Endodermal cell (in vitro differentiated cells): ENCODE measurements at regions not wholly inside any gene's neighbourhood (a gene's known extent, or its start where the extent isn't known, plus 50 kb on each side); places are given as distances from the start of the nearest gene placed in this dataset.
"Not testable (repeated sequence)": the region's sequence is repeated elsewhere in the genome, so short reads cannot be mapped to it uniquely, and the experiment has no call there.

Experiments used
- DNase-seq: peaks from one replicate; pipeline ENCODE4 v3.0.0-alpha.2; 2017
- H3K27ac ChIP-seq: 2 replicates; pipeline ENCODE4 v1.5.1; 2013; ENCODE audit warnings: mild to moderate bottlenecking, low read depth, low read length, moderate library complexity
- H3K27me3 ChIP-seq: 2 replicates; pipeline ENCODE4 v1.6.1; 2013; ENCODE audit warnings: mild to moderate bottlenecking, low read length, moderate library complexity; ENCODE audit not compliant: insufficient read depth, control insufficient read depth, poor library complexity, severe bottlenecking
- H3K36me3 ChIP-seq: 2 replicates; pipeline ENCODE4 v1.7.0; 2013; ENCODE audit warnings: mild to moderate bottlenecking, low read length, moderate library complexity; ENCODE audit not compliant: control insufficient read depth, insufficient read depth
- H3K4me1 ChIP-seq: one replicate; pipeline ENCODE4 v1.7.0; 2013; ENCODE audit warnings: low read length; ENCODE audit not compliant: control insufficient read depth, insufficient read depth
- H3K4me3 ChIP-seq: 2 replicates; pipeline ENCODE4 v1.5.1; 2013; ENCODE audit warnings: mild to moderate bottlenecking, low read length, moderate library complexity
- H3K9ac ChIP-seq: 2 replicates; pipeline ENCODE4 v1.6.1; 2013; ENCODE audit warnings: mild to moderate bottlenecking, low read length, moderate library complexity; ENCODE audit not compliant: poor library complexity, severe bottlenecking; ENCODE audit errors: extremely low read depth
- H3K9me3 ChIP-seq: 2 replicates; pipeline ENCODE4 v1.6.1; 2013; ENCODE audit warnings: mild to moderate bottlenecking, low read length, moderate library complexity; ENCODE audit not compliant: control insufficient read depth
- H3K27ac Mint-ChIP-seq: 2 replicates; pipeline ENCODE4 v1.8.0; 2020; ENCODE audit warnings: mixed read lengths
- H3K27me3 Mint-ChIP-seq: 2 replicates; pipeline ENCODE4 v1.8.0; 2021; ENCODE audit warnings: mild to moderate bottlenecking, mixed read lengths; ENCODE audit not compliant: insufficient read depth
- H3K36me3 Mint-ChIP-seq: 2 replicates; pipeline ENCODE4 v1.8.0; 2020; ENCODE audit warnings: low read depth, mixed read lengths
- H3K4me1 Mint-ChIP-seq: 2 replicates; pipeline ENCODE4 v1.8.0; 2020; ENCODE audit warnings: mixed read lengths
- H3K4me3 Mint-ChIP-seq: 2 replicates; pipeline ENCODE4 v1.8.0; 2020; ENCODE audit warnings: mild to moderate bottlenecking, moderate library complexity, mixed read lengths
- H3K9me3 Mint-ChIP-seq: 2 replicates; pipeline ENCODE4 v1.8.0; 2020; ENCODE audit warnings: mild to moderate bottlenecking, mixed read lengths
- CTCF ChIP-seq: fragments of 200-600 bp; sonication (generic); conservative IDR thresholded peaks from 2 replicates; pipeline ENCODE4 v1.5.0; 2021; ENCODE audit warnings: antibody characterized with exemption, mild to moderate bottlenecking
- WGBS, 2 experiments: methylation state at CpG; one replicate each; pipeline versions ENCODE4 v1.1.5 to v1.1.7; 2013; ENCODE audit warnings: missing lambda C conversion rate in 2 of 2, mixed read lengths in 1 of 2; ENCODE audit not compliant: insufficient coverage in 1 of 2, insufficient read length in 1 of 2; 5-methylcytosine and 5-hydroxymethylcytosine counted together

- H3K27me3 ChIP-seq = peaks cover 53% of the 10 kb centered on the region
- H3K27ac ChIP-seq = no peak overlapping the region
- Mint-ChIP-seq H3K27me3 (peaks cover 61% of the 10 kb centered on the region), H3K27ac (no peak overlapping the region), H3K9me3 (no peaks in the 10 kb centered on the region), H3K36me3 (no peaks in the 10 kb centered on the region), H3K4me3 (peak overlapping the region; percentile 66), H3K4me1 (peaks cover 14% of the 10 kb centered on the region)
- no peak for TF ChIP-seq CTCF
- WGBS, 2 experiments = 78 to 81% methylated on average over 5 to 8 of the region's 8 CpGs
- DNase-seq = no peak
- H3K4me1 ChIP-seq = peaks cover 3% of the 10 kb centered on the region
- peak overlapping the region; percentile 72 for H3K4me3 ChIP-seq
- H3K9me3 ChIP-seq = no peaks in the 10 kb centered on the region
- no peaks in the 10 kb centered on the region for H3K36me3 ChIP-seq
- H3K9ac ChIP-seq = no peak overlapping the region
Measured at GRCh38 chr1:148352470-148353053, 130.5 kb downstream of the PPIAL4G start.

- Mint-ChIP-seq H3K27me3 (peaks cover 30% of the 10 kb centered on the region), H3K4me1 (peaks cover 16% of the 10 kb centered on the region), H3K27ac (no peak overlapping the region), H3K9me3 (no peaks in the 10 kb centered on the region), H3K4me3 (no peak overlapping the region), H3K36me3 (no peaks in the 10 kb centered on the region)
- H3K9me3 ChIP-seq = no peaks in the 10 kb centered on the region
- H3K27ac ChIP-seq = no peak overlapping the region
- H3K9ac ChIP-seq = no peak overlapping the region
- no peak for TF ChIP-seq CTCF
- no peak for DNase-seq
- H3K4me3 ChIP-seq = no peak overlapping the region
- H3K27me3 ChIP-seq = peaks cover 22% of the 10 kb centered on the region
- peaks cover 3% of the 10 kb centered on the region for H3K4me1 ChIP-seq
- H3K36me3 ChIP-seq = no peaks in the 10 kb centered on the region
Measured at GRCh38 chr1:148347781-148348180, 135.3 kb downstream of the PPIAL4G start.

GRCh38 chr1:148345659-148346151 lies 137.4 kb downstream of the PPIAL4G start:
- 0% methylated on average over 2 to 3 of the region's 3 CpGs for WGBS, 2 experiments
- peaks cover 14% of the 10 kb centered on the region for H3K27me3 ChIP-seq
- H3K27ac ChIP-seq, H3K4me1 ChIP-seq, H3K9me3 Mint-ChIP-seq, H3K36me3 ChIP-seq, H3K36me3 Mint-ChIP-seq, H3K9me3 ChIP-seq, H3K4me3 Mint-ChIP-seq, H3K4me3 ChIP-seq, H3K9ac ChIP-seq: not testable (repeated sequence)
- H3K27ac Mint-ChIP-seq = peak overlapping the region; percentile 80
- peaks cover 15% of the 10 kb centered on the region for H3K4me1 Mint-ChIP-seq
- DNase-seq = peak; percentile 65
- peaks cover 14% of the 10 kb centered on the region for H3K27me3 Mint-ChIP-seq
- peak; percentile 78 for TF ChIP-seq CTCF

GRCh38 chr1:148344651-148345050 lies 138.5 kb downstream of the PPIAL4G start:
- H3K4me3 Mint-ChIP-seq, H3K4me3 ChIP-seq, H3K9me3 Mint-ChIP-seq, DNase-seq, H3K36me3 Mint-ChIP-seq, H3K27me3 ChIP-seq, H3K9me3 ChIP-seq, H3K27ac ChIP-seq, H3K4me1 ChIP-seq, H3K36me3 ChIP-seq, H3K27me3 Mint-ChIP-seq, H3K9ac ChIP-seq, H3K27ac Mint-ChIP-seq: not testable (repeated sequence)
- 92% methylated on average over 2 of the region's 2 CpGs for WGBS, 2 experiments
- H3K4me1 Mint-ChIP-seq = peaks cover 15% of the 10 kb centered on the region

- not testable (repeated sequence) for H3K4me3 Mint-ChIP-seq, H3K27ac ChIP-seq, H3K9me3 ChIP-seq, H3K9me3 Mint-ChIP-seq, H3K4me1 ChIP-seq, H3K27ac Mint-ChIP-seq, H3K27me3 ChIP-seq, H3K9ac ChIP-seq, H3K27me3 Mint-ChIP-seq, H3K4me3 ChIP-seq, H3K36me3 ChIP-seq, H3K36me3 Mint-ChIP-seq, DNase-seq
- peaks cover 12% of the 10 kb centered on the region for H3K4me1 Mint-ChIP-seq
- WGBS, 2 experiments = 96% methylated on average over 1 of the region's 1 CpG; no CpG with 5 or more reads in 1 of the 2 experiments
Measured at GRCh38 chr1:148341729-148342128, 141.4 kb downstream of the PPIAL4G start.
